H1 (cell line): ENCODE measurements at regions not wholly inside any gene's neighbourhood (a gene's known extent, or its start where the extent isn't known, plus 50 kb on each side); places are given as distances from the start of the nearest gene placed in this dataset.

Experiments used
- CTCF ChIA-PET: fragments of 300-600 bp; sonication (Branson Sonifier 250); formaldehyde crosslinking; loops from one replicate; lab custom pipeline; 2021; ENCODE audit not compliant: partially characterized antibody; lab: Charles Lee
- POLR2A ChIA-PET: fragments of 300-600 bp; sonication (Branson Sonifier 250); formaldehyde crosslinking; loops from one replicate; lab custom pipeline; 2021; ENCODE audit warnings: inconsistent platforms; ENCODE audit not compliant: partially characterized antibody; lab: Charles Lee
- DNase-seq, 2 experiments: peaks; one replicate each; pipeline versions ENCODE4 v3.0.0 to v3.0.0-alpha.2; 2010 to 2022; ENCODE audit warnings: low spot score in 2 of 2, low read depth in 1 of 2, mixed read lengths in 1 of 2
- FAIRE-seq: peaks from 2 replicates; lab custom pipeline; 2011; peaks lifted over from hg19 to GRCh38; lab: Jason Lieb, UNC
- H2AFZ ChIP-seq: 2 replicates; pipeline ENCODE4 v1.8.1; 2012; ENCODE audit warnings: low read length, inconsistent platforms
- H2AK5ac ChIP-seq: 2 replicates; pipeline ENCODE4 v1.6.1; 2013; ENCODE audit warnings: low read depth, low read length
- H2BK120ac ChIP-seq: replicated peaks from 2 replicates; pipeline ENCODE3; 2013; ENCODE audit warnings: low read depth, low read length, inconsistent platforms
- H2BK12ac ChIP-seq: 2 replicates; pipeline ENCODE4 v1.6.1; 2013; ENCODE audit warnings: low read depth, low read length
- H2BK15ac ChIP-seq: 2 replicates; pipeline ENCODE4 v1.6.1; 2013; ENCODE audit warnings: low read length
- H2BK20ac ChIP-seq: 2 replicates; pipeline ENCODE4 v1.6.1; 2013; ENCODE audit warnings: low read length
- H2BK5ac ChIP-seq: 2 replicates; pipeline ENCODE4 v1.6.1; 2013; ENCODE audit warnings: low read depth, low read length
- H3K14ac ChIP-seq: 2 replicates; pipeline ENCODE4 v1.6.1; 2013; ENCODE audit warnings: inconsistent platforms; ENCODE audit not compliant: insufficient read length
- H3K18ac ChIP-seq: 2 replicates; pipeline ENCODE4 v1.6.1; 2013; ENCODE audit warnings: low read length; ENCODE audit errors: extremely low read depth
- H3K23ac ChIP-seq: 2 replicates; pipeline ENCODE4 v1.6.1; 2013; ENCODE audit warnings: inconsistent platforms; ENCODE audit not compliant: insufficient read length
- H3K23me2 ChIP-seq: 2 replicates; pipeline ENCODE4 v1.6.1; 2013; ENCODE audit warnings: low read depth, low read length
- H3K27ac ChIP-seq: 2 replicates; pipeline ENCODE4 v1.6.1; 2011; ENCODE audit warnings: low read depth, low read length, inconsistent platforms
- H3K27me3 ChIP-seq, 4 experiments: replicated peaks in 1 of 4; 1 replicate in 1 of 4; 2 replicates in 3 of 4; pipeline versions ENCODE4 v1.6.1 to v1.8.1; 2011 to 2013; ENCODE audit warnings: low read length in 3 of 4, mild to moderate bottlenecking in 3 of 4, inconsistent platforms in 2 of 4, mixed read lengths in 2 of 4, moderate library complexity in 1 of 4; ENCODE audit not compliant: control insufficient read depth in 3 of 4, insufficient read depth in 3 of 4; ENCODE audit errors: extremely low read depth in 1 of 4
- H3K36me3 ChIP-seq, 4 experiments: 2 replicates each; pipeline versions ENCODE4 v1.6.1 to v1.8.1; 2011 to 2013; ENCODE audit warnings: mild to moderate bottlenecking in 4 of 4, low read length in 3 of 4, moderate library complexity in 2 of 4, control low read depth in 1 of 4, inconsistent platforms in 1 of 4; ENCODE audit not compliant: insufficient read depth in 4 of 4, control insufficient read depth in 2 of 4
- H3K4ac ChIP-seq: replicated peaks from 2 replicates; pipeline ENCODE3; 2013; ENCODE audit warnings: low read length, low read depth, mixed read lengths, inconsistent platforms; ENCODE audit not compliant: insufficient read length
- H3K4me1 ChIP-seq, 4 experiments: replicated peaks in 1 of 4; 1 replicate in 1 of 4; 2 replicates in 3 of 4; pipeline versions ENCODE4 v1.6.1 to v1.8.1; 2011 to 2013; ENCODE audit warnings: low read length in 3 of 4, inconsistent platforms in 2 of 4, mixed read lengths in 1 of 4; ENCODE audit not compliant: insufficient read depth in 4 of 4, control insufficient read depth in 3 of 4
- H3K4me2 ChIP-seq, 2 experiments: 2 replicates each; pipeline versions ENCODE4 v1.6.1 to v1.8.1; 2011 to 2013; ENCODE audit warnings: low read depth in 2 of 2, low read length in 2 of 2, control low read depth in 1 of 2, inconsistent platforms in 1 of 2, mild to moderate bottlenecking in 1 of 2; ENCODE audit not compliant: insufficient read depth in 1 of 2
- H3K4me3 ChIP-seq, 4 experiments: fragments of 200-600, 300-600 bp in 1 of 4; sonication (generic), shearing (Covaris generic), sonication (Bioruptor Twin) in 1 of 4; 2 replicates each; pipeline versions ENCODE4 v1.5.1 to v1.8.1; 2011 to 2016; ENCODE audit warnings: low read length in 4 of 4, low read depth in 3 of 4, control low read depth in 2 of 4, inconsistent platforms in 2 of 4, mild to moderate bottlenecking in 2 of 4, mixed read lengths in 1 of 4, moderate library complexity in 1 of 4; ENCODE audit not compliant: insufficient read depth in 2 of 4; ENCODE audit errors: extremely low read depth in 1 of 4
- H3K56ac ChIP-seq: replicated peaks from 2 replicates; pipeline ENCODE3; 2013; ENCODE audit warnings: low read depth, mild to moderate bottlenecking, mixed read lengths, low read length, inconsistent platforms; ENCODE audit not compliant: insufficient read length
- H3K79me1 ChIP-seq: 2 replicates; pipeline ENCODE4 v1.6.1; 2013; ENCODE audit warnings: low read depth, low read length, control low read depth
- H3K79me2 ChIP-seq, 2 experiments: 2 replicates each; pipeline versions ENCODE4 v1.6.1 to v1.8.1; 2012 to 2013; ENCODE audit warnings: low read length in 2 of 2, mild to moderate bottlenecking in 2 of 2, inconsistent platforms in 1 of 2; ENCODE audit not compliant: insufficient read depth in 2 of 2, control insufficient read depth in 1 of 2
- H3K9ac ChIP-seq, 4 experiments: replicated peaks in 1 of 4; 1 replicate in 1 of 4; 2 replicates in 3 of 4; pipeline versions ENCODE4 v1.6.1 to v1.8.1; 2011 to 2013; ENCODE audit warnings: low read depth in 3 of 4, low read length in 3 of 4, control low read depth in 2 of 4, mild to moderate bottlenecking in 2 of 4, moderate library complexity in 2 of 4, inconsistent platforms in 1 of 4; ENCODE audit errors: extremely low read depth in 1 of 4
- H3K9me3 ChIP-seq, 2 experiments: 2 replicates each; pipeline versions ENCODE4 v1.6.1 to v1.8.1; 2012 to 2013; ENCODE audit warnings: mild to moderate bottlenecking in 2 of 2, moderate library complexity in 2 of 2, control low read depth in 1 of 2, inconsistent platforms in 1 of 2, low read depth in 1 of 2, low read length in 1 of 2, mixed read lengths in 1 of 2; ENCODE audit not compliant: insufficient read depth in 2 of 2
- H4K20me1 ChIP-seq, 2 experiments: replicated peaks in 1 of 2; 2 replicates each; pipeline versions ENCODE3 to v1.8.1; 2011 to 2013; ENCODE audit warnings: inconsistent platforms in 2 of 2, low read length in 2 of 2, mild to moderate bottlenecking in 1 of 2; ENCODE audit not compliant: insufficient read depth in 2 of 2, control insufficient read depth in 1 of 2
- H4K5ac ChIP-seq: 2 replicates; pipeline ENCODE4 v1.6.1; 2013; ENCODE audit warnings: low read length, low read depth, mixed read lengths, inconsistent platforms; ENCODE audit not compliant: insufficient read length
- H4K8ac ChIP-seq: 2 replicates; pipeline ENCODE4 v1.8.0; 2013; ENCODE audit warnings: mild to moderate bottlenecking, moderate library complexity, low read length, inconsistent platforms; ENCODE audit not compliant: insufficient read depth; ENCODE audit errors: extremely low read depth
- H4K91ac ChIP-seq: replicated peaks from 2 replicates; pipeline ENCODE3; 2013; ENCODE audit warnings: low read length, mixed read lengths, inconsistent platforms; ENCODE audit not compliant: insufficient read length
- CBX5 ChIP-seq: fragments of 300-800, 300-1000 bp; sonication (generic); IDR thresholded peaks from 2 replicates; pipeline ENCODE4 v1.7.1; 2016; ENCODE audit warnings: antibody characterized with exemption, low read length, low read depth
- CEBPB ChIP-seq: IDR thresholded peaks from 2 replicates; pipeline ENCODE4 v1.6.1; 2012; ENCODE audit warnings: low read depth, low read length
- CREB1 ChIP-seq: IDR thresholded peaks from 2 replicates; pipeline ENCODE4 v1.6.1; 2012; ENCODE audit warnings: inconsistent platforms
- EP300 ChIP-seq, 2 experiments: IDR thresholded peaks; 1 replicate in 1 of 2; 2 replicates in 1 of 2; pipeline ENCODE4 v1.6.1; 2011 to 2012; ENCODE audit warnings: low read depth in 2 of 2, low read length in 2 of 2, mild to moderate bottlenecking in 2 of 2, borderline replicate concordance in 1 of 2, inconsistent platforms in 1 of 2, moderate library complexity in 1 of 2
- HDAC6 ChIP-seq: IDR thresholded peaks from one replicate; pipeline ENCODE4 v1.7.1; 2012; ENCODE audit warnings: low read depth, mild to moderate bottlenecking, inconsistent platforms, low read length, moderate library complexity
- KDM1A ChIP-seq: fragments of 200-600, 300-600 bp; sonication (generic); IDR thresholded peaks from 2 replicates; pipeline ENCODE4 v1.7.1; 2016; ENCODE audit warnings: mild to moderate bottlenecking, low read length, borderline replicate concordance
- MAFK ChIP-seq: IDR thresholded peaks from 2 replicates; pipeline ENCODE4 v1.6.1; 2012; ENCODE audit warnings: low read depth, mild to moderate bottlenecking, improper control_type of control experiment, low read length
- RNF2 ChIP-seq: fragments of 200-900, 300-1000 bp; sonication (generic); IDR thresholded peaks from 2 replicates; pipeline ENCODE4 v1.7.1; 2016; ENCODE audit warnings: borderline replicate concordance, low read depth, mild to moderate bottlenecking, antibody characterized with exemption, low read length; ENCODE audit not compliant: poor library complexity, severe bottlenecking; ENCODE audit errors: missing control alignments
- SIRT6 ChIP-seq: IDR thresholded peaks from one replicate; pipeline ENCODE4 v1.7.1; 2012; ENCODE audit warnings: low read length, inconsistent platforms
- SP4 ChIP-seq: IDR thresholded peaks from 2 replicates; pipeline ENCODE4 v1.6.1; 2012; ENCODE audit warnings: low read length, inconsistent platforms
- TAF1 ChIP-seq: IDR thresholded peaks from 2 replicates; pipeline ENCODE4 v1.6.1; 2011; ENCODE audit warnings: mild to moderate bottlenecking, low read depth, low read length
- TBP ChIP-seq: IDR thresholded peaks from 2 replicates; pipeline ENCODE4 v1.6.1; 2011; ENCODE audit warnings: low read depth, low read length, improper control_type of control experiment
- ZNF274 ChIP-seq: IDR thresholded peaks from 2 replicates; pipeline ENCODE4 v1.7.0; 2012; ENCODE audit warnings: low read length, borderline replicate concordance; ENCODE audit errors: extremely low read depth
- WGBS, 2 experiments: shearing (Covaris generic) in 1 of 2; methylation state at CpG; one replicate each; pipeline versions ENCODE4 v1.1.6 to v1.1.7; 2013 to 2015; ENCODE audit warnings: low lambda C conversion rate in 2 of 2, mixed read lengths in 2 of 2, inconsistent platforms in 1 of 2, low coverage in 1 of 2, missing lambda C conversion rate in 1 of 2; ENCODE audit not compliant: insufficient replicate concordance in 2 of 2, insufficient coverage in 1 of 2, insufficient read length in 1 of 2; ENCODE audit errors: extremely low coverage in 1 of 2, missing lambda C conversion rate in 1 of 2; 5-methylcytosine and 5-hydroxymethylcytosine counted together
- TF ChIP-seq, protein P1 (sequence below): IDR thresholded peaks from 2 replicates; pipeline ENCODE4 v1.6.1; 2011; ENCODE audit warnings: low read depth, mild to moderate bottlenecking, low read length; ENCODE audit not compliant: insufficient read depth

DNA sequence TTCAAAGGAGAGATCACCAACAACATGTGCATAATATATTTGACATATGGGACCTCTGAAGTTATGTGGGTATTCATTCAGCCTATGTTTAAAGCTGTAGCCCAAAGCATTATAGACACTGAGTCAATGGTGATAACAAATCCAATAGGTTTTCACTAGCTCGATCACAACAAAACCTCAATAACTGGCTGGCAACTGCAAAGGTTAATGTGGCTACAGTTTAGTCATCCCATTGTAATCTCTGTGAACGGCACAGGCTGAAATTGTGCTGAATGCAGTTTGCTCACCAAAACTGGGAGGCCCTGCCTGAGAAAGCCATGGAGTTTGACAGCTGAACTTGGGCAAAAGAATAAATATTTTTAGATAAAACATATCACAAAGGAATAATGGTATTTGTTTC, 152.4 kb upstream of the ADO start:
- ChIA-PET POLR2A (no interaction called here), CTCF (interaction anchor here (1.1 to 1.4 kb wide), 4 partner anchors 8 to 42 kb away, joined by 3 to 4 read pairs (median 3); no protein-coding TSS in a partner anchor)
- Histone ChIP-seq H3K14ac (no peak overlapping the region), H4K5ac (no peak overlapping the region), H3K27ac (no peak overlapping the region), H4K8ac (no peak overlapping the region), H3K23ac (no peak overlapping the region), H3K36me3 (no peaks in the 10 kb centered on the region), H3K79me2 (no peaks in the 10 kb centered on the region), H3K23me2 (no peaks in the 10 kb centered on the region; the same call in 1 of the 2 replicates), H3K18ac (no peak overlapping the region), H2BK20ac (no peak overlapping the region), H2BK120ac (no peak overlapping the region), H3K4me1 (no peaks in the 10 kb centered on the region), H3K56ac (no peak overlapping the region), H3K79me1 (no peaks in the 10 kb centered on the region), H3K9ac (no peak overlapping the region), H3K27me3 (no peaks in the 10 kb centered on the region), H2BK12ac (no peak overlapping the region), H2BK5ac (no peak overlapping the region), H2AFZ (no peak overlapping the region), H4K20me1 (no peaks in the 10 kb centered on the region), H4K91ac (no peak overlapping the region), H3K4me3 (no peak overlapping the region), H2AK5ac (no peak overlapping the region), H2BK15ac (no peak overlapping the region), H3K4me2 (no peak overlapping the region), H3K9me3 (peaks cover 0 to under 1% of the 10 kb centered on the region in 2 experiments; a peak in 1 of 4 replicates), H3K4ac (no peak overlapping the region)
- no peak for FAIRE-seq
- DNase-seq: no peak
- TF ChIP-seq TBP: no peak
- TF ChIP-seq RNF2: no peak
- no peak for TF ChIP-seq HDAC6
- no peak for TF ChIP-seq ZNF274
- no peak for TF ChIP-seq CREB1
- TF ChIP-seq, protein P1, sequence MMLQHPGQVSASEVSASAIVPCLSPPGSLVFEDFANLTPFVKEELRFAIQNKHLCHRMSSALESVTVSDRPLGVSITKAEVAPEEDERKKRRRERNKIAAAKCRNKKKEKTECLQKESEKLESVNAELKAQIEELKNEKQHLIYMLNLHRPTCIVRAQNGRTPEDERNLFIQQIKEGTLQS: no peak
- no peak for TF ChIP-seq SIRT6
- TF ChIP-seq EP300 (IDR thresholded peaks at IDR 0.05; ENCODE audit: borderline replicate concordance in 1 of 2, low read depth in 2 of 2, low read length in 2 of 2): no peak
- TF ChIP-seq MAFK: no peak
- TF ChIP-seq TAF1: no peak
- TF ChIP-seq CBX5: no peak
- no peak for TF ChIP-seq CEBPB
- no peak for TF ChIP-seq KDM1A
- TF ChIP-seq SP4: no peak
- 48% methylated on average over 2 of the region's 2 CpGs; no CpG with 5 or more reads in 1 of the 2 experiments for WGBS, 2 experiments
